Esophagus squamous epithelium (tissue), 5 donors: ENCODE measurements at regions not wholly inside any gene's neighbourhood (a gene's known extent, or its start where the extent isn't known, plus 50 kb on each side); places are given as distances from the start of the nearest gene placed in this dataset.
"Not testable (repeated sequence)": the region's sequence is repeated elsewhere in the genome, so short reads cannot be mapped to it uniquely, and the experiment has no call there.

Experiments
- DNase-seq: peaks from one replicate; lab custom pipeline; 2025; lab: John Stamatoyannopoulos, UW
- H3K27ac ChIP-seq, 4 donors: fragments of 200-600 bp; sonication (generic); one replicate each; pipeline ENCODE4 v1.5.1; 2016 to 2019; ENCODE audit warnings: mild to moderate bottlenecking in 1 of 4
- H3K27me3 ChIP-seq, 4 donors: fragments of 200-600 bp; sonication (generic); 1 replicate in 3 of 4; 2 replicates in 1 of 4; pipeline versions ENCODE4 v1.5.1 to v1.6.0; 2017 to 2021; ENCODE audit warnings: antibody characterized with exemption in 1 of 4
- H3K36me3 ChIP-seq, 3 donors: fragments of 200-600 bp; sonication (generic); one replicate each; pipeline ENCODE4 v1.5.1; 2016 to 2019
- H3K4me1 ChIP-seq, 3 donors: fragments of 200-600 bp; sonication (generic); one replicate each; pipeline ENCODE4 v1.5.1; 2017 to 2019
- H3K4me3 ChIP-seq, 4 donors: fragments of 200-600 bp; sonication (generic); 1 replicate in 3 of 4; 2 replicates in 1 of 4; pipeline ENCODE4 v1.5.1; 2016 to 2019; ENCODE audit warnings: mild to moderate bottlenecking in 2 of 4, moderate library complexity in 1 of 4
- H3K9me3 ChIP-seq, 3 donors: fragments of 200-600 bp; sonication (generic); one replicate each; pipeline ENCODE4 v1.5.1; 2016 to 2019
- POLR2A ChIP-seq, 4 donors: fragments of 450-650 bp; IDR thresholded peaks; one replicate each; pipeline ENCODE4 v1.6.1; 2017; ENCODE audit warnings: antibody characterized with exemption in 4 of 4, mild to moderate bottlenecking in 4 of 4, moderate library complexity in 3 of 4
- WGBS, 2 donors: methylation state at CpG; one replicate each; pipeline ENCODE4 v1.1.5; 2018; 5-methylcytosine and 5-hydroxymethylcytosine counted together
- intact Hi-C: fragments of 100-400 bp; cut with DNase I; formaldehyde crosslinking; loops from one replicate; pipeline ENCODE4 v1.15.0; 2022
- TF ChIP-seq, protein P1 (sequence below), 6 experiments: fragments of 450-650 bp in 4 of 6; fragments of 200-600 bp in 2 of 6; sonication (generic) in 2 of 6; IDR thresholded peaks; one replicate each; pipeline ENCODE4 v1.5.1; 2016 to 2019; ENCODE audit warnings: antibody characterized with exemption in 6 of 6, mild to moderate bottlenecking in 4 of 6, moderate library complexity in 4 of 6
- donor health status: DM: yes; HTN: yes; CAD: no.

DNA sequence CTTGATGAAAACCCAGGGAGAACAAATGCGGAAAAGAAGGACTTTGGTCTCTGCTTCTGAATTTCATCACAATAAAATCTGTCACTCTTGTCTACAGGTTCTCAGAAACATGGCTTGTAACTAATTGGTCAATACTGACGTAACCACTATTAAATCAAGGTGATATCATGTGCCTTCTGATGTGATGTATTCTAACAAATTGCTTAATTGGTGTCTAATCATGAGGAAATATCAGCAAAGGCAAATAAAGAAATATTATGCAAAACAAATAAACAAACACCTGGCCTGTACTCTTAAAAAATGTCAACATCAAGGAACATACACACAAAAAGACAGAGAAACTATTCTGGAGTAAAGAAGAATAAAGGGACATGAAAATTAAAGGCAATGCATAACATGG, 1165.0 kb downstream of the NXPH1 start:
- intact Hi-C loops, result no loop called here
- WGBS, 2 donors, result 75 to 76% methylated on average over 2 of the region's 2 CpGs
- TF ChIP-seq, protein P1, sequence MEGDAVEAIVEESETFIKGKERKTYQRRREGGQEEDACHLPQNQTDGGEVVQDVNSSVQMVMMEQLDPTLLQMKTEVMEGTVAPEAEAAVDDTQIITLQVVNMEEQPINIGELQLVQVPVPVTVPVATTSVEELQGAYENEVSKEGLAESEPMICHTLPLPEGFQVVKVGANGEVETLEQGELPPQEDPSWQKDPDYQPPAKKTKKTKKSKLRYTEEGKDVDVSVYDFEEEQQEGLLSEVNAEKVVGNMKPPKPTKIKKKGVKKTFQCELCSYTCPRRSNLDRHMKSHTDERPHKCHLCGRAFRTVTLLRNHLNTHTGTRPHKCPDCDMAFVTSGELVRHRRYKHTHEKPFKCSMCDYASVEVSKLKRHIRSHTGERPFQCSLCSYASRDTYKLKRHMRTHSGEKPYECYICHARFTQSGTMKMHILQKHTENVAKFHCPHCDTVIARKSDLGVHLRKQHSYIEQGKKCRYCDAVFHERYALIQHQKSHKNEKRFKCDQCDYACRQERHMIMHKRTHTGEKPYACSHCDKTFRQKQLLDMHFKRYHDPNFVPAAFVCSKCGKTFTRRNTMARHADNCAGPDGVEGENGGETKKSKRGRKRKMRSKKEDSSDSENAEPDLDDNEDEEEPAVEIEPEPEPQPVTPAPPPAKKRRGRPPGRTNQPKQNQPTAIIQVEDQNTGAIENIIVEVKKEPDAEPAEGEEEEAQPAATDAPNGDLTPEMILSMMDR (IDR thresholded peaks at IDR 0.05), result no peak
- no peak for TF ChIP-seq POLR2A (IDR thresholded peaks at IDR 0.05)

GRCh38 chr7:9600974-9601373, 1167.6 kb downstream of the NXPH1 start:
- no peaks in the 10 kb centered on the region for H3K36me3 ChIP-seq
- no peak overlapping the region for H3K27ac ChIP-seq
- TF ChIP-seq POLR2A (IDR thresholded peaks at IDR 0.05), result no peak
- TF ChIP-seq, protein P1 (IDR thresholded peaks at IDR 0.05), result no peak
- WGBS, 2 donors, result 88 to 90% methylated on average over 2 of the region's 2 CpGs
- no peaks in the 10 kb centered on the region for H3K4me1 ChIP-seq
- no peak for DNase-seq
- intact Hi-C loops, result no loop called here
- no peak overlapping the region for H3K4me3 ChIP-seq
- H3K27me3 ChIP-seq, result no peaks in the 10 kb centered on the region
- H3K9me3 ChIP-seq, result no peaks in the 10 kb centered on the region

More for the DNA sequence above, 1165.0 kb downstream of the NXPH1 start:
- Histone ChIP-seq H3K27ac (no peak overlapping the region), H3K36me3 (no peaks in the 10 kb centered on the region), H3K27me3 (no peaks in the 10 kb centered on the region), H3K4me1 (no peaks in the 10 kb centered on the region), H3K4me3 (no peak overlapping the region), H3K9me3 (no peaks in the 10 kb centered on the region)
- no peak for DNase-seq

- DNase-seq, result no peak
- TF ChIP-seq, protein P1 (IDR thresholded peaks at IDR 0.05), result no peak
- no peak overlapping the region for H3K4me3 ChIP-seq
- no peaks in the 10 kb centered on the region for H3K4me1 ChIP-seq
- H3K9me3 ChIP-seq, result no peaks in the 10 kb centered on the region
- H3K27ac ChIP-seq, result no peak overlapping the region
- H3K36me3 ChIP-seq, result no peaks in the 10 kb centered on the region
- no peaks in the 10 kb centered on the region for H3K27me3 ChIP-seq
- intact Hi-C loops, result no loop called here
Observed at GRCh38 chr7:9603291-9603690, 1169.9 kb downstream of the NXPH1 start.

GRCh38 chr7:9608560-9608959, 1175.2 kb downstream of the NXPH1 start:
- H3K27ac ChIP-seq, result no peak overlapping the region
- no peak for DNase-seq
- intact Hi-C loops, result no loop called here
- H3K9me3 ChIP-seq, result no peaks in the 10 kb centered on the region
- H3K4me3 ChIP-seq, result no peak overlapping the region
- H3K27me3 ChIP-seq, result no peaks in the 10 kb centered on the region
- H3K36me3 ChIP-seq, result no peaks in the 10 kb centered on the region
- 21 to 39% methylated on average over 1 of the region's 1 CpG for WGBS, 2 donors
- TF ChIP-seq POLR2A (IDR thresholded peaks at IDR 0.05), result no peak
- TF ChIP-seq, protein P1 (IDR thresholded peaks at IDR 0.05), result no peak
- H3K4me1 ChIP-seq, result no peaks in the 10 kb centered on the region

GRCh38 chr7:9620899-9621298, 1187.5 kb downstream of the NXPH1 start:
- H3K4me3 ChIP-seq, H3K4me1 ChIP-seq, H3K27me3 ChIP-seq, H3K27ac ChIP-seq, H3K36me3 ChIP-seq, intact Hi-C loops, H3K9me3 ChIP-seq, DNase-seq: not testable (repeated sequence)
- 84 to 87% methylated on average over 6 of the region's 6 CpGs for WGBS, 2 donors

DNA sequence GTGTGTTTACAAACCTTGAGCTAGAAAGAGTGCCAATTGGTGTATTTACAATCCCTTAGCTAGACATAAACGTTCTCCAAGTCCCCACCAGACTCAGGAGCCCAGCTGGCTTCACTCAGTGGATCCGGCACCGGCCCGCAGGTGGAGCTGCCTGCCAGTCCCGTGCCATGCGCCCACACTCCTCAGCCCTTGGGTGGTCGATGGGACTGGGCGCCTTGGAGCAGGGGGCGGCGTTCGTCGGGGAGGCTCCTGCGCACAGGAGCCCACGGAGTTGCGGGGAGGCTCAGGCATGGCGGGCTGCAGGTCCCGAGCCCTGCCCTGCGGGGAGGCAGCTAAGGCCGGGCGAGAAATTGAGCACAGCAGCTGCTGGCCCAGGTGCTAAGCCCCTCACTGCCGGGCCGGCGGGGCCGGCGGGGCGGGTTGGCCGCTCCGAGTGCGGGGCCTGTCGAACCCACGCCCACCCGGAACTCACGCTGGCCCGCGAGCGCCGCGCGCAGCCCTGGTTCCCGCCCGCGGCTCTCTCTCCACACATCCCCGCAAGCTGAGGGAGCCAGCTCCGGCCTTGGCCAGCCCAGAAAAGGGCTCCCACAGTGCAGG, 1188.0 kb downstream of the NXPH1 start:
- H3K4me3 ChIP-seq, H3K36me3 ChIP-seq, H3K9me3 ChIP-seq, DNase-seq, H3K4me1 ChIP-seq, H3K27ac ChIP-seq, H3K27me3 ChIP-seq, intact Hi-C loops: not testable (repeated sequence)
- 33 to 98% methylated on average over 1 to 9 of the region's 44 CpGs for WGBS, 2 donors
